Ascending aorta (tissue), 2 donors: ENCODE measurements at regions not wholly inside any gene's neighbourhood (a gene's known extent, or its start where the extent isn't known, plus 50 kb on each side); places are given as distances from the start of the nearest gene placed in this dataset.

Source experiments
- DNase-seq, 2 donors: peaks; one replicate each; pipeline ENCODE4 v3.0.0-alpha.2; 2019; ENCODE audit warnings: low spot score in 2 of 2
- H3K27ac ChIP-seq, 2 donors: fragments of 200-600 bp; sonication (generic); one replicate each; pipeline ENCODE4 v1.5.1; 2016 to 2017; ENCODE audit warnings: mild to moderate bottlenecking in 1 of 2
- H3K27me3 ChIP-seq: fragments of 200-600 bp; sonication (generic); one replicate; pipeline ENCODE4 v1.5.1; 2017
- H3K36me3 ChIP-seq, 2 donors: fragments of 200-600 bp; sonication (generic); one replicate each; pipeline ENCODE4 v1.5.1; 2016
- H3K4me1 ChIP-seq, 2 donors: fragments of 200-600 bp; sonication (generic); one replicate each; pipeline ENCODE4 v1.5.1; 2016 to 2017; ENCODE audit warnings: mild to moderate bottlenecking in 1 of 2
- H3K4me3 ChIP-seq, 2 donors: fragments of 200-600 bp; sonication (generic); one replicate each; pipeline ENCODE4 v1.5.1; 2016 to 2017; ENCODE audit warnings: mild to moderate bottlenecking in 1 of 2
- H3K9me3 ChIP-seq, 2 donors: fragments of 200-600 bp; sonication (generic); one replicate each; pipeline ENCODE4 v1.5.1; 2016
- CTCF ChIP-seq, 3 experiments: fragments of 200-600 bp in 2 of 3; fragments of 450-650 bp in 1 of 3; sonication (generic) in 2 of 3; IDR thresholded peaks; one replicate each; pipeline ENCODE4 v1.5.1; 2016 to 2019; ENCODE audit warnings: antibody characterized with exemption in 3 of 3, mild to moderate bottlenecking in 1 of 3, moderate library complexity in 1 of 3
- intact Hi-C: fragments of 100-400 bp; cut with DNase I; formaldehyde crosslinking; loops from one replicate; pipeline ENCODE4 v1.15.1; 2023

GRCh38 chr10:21246178-21246577 lies 279.3 kb downstream of the SKIDA1 start:
- Histone ChIP-seq H3K4me1 (no peaks in the 10 kb centered on the region), H3K27me3 (no peaks in the 10 kb centered on the region), H3K27ac (no peak overlapping the region), H3K36me3 (no peaks in the 10 kb centered on the region), H3K9me3 (no peaks in the 10 kb centered on the region), H3K4me3 (no peak overlapping the region)
- DNase-seq = no peak
- intact Hi-C loops = no loop called here
- no peak for TF ChIP-seq CTCF (IDR thresholded peaks at IDR 0.05)

GRCh38 chr10:21243748-21244257 lies 281.7 kb downstream of the SKIDA1 start:
- Histone ChIP-seq H3K9me3 (no peaks in the 10 kb centered on the region), H3K4me3 (no peak overlapping the region), H3K27ac (no peak overlapping the region), H3K4me1 (no peaks in the 10 kb centered on the region), H3K36me3 (no peaks in the 10 kb centered on the region), H3K27me3 (no peaks in the 10 kb centered on the region)
- DNase-seq = no peak
- intact Hi-C loops = no loop called here
- TF ChIP-seq CTCF (IDR thresholded peaks at IDR 0.05) = no peak

- Histone ChIP-seq H3K27me3 (no peaks in the 10 kb centered on the region), H3K36me3 (no peaks in the 10 kb centered on the region), H3K27ac (no peak overlapping the region), H3K4me1 (no peaks in the 10 kb centered on the region), H3K4me3 (no peak overlapping the region), H3K9me3 (no peaks in the 10 kb centered on the region)
- intact Hi-C loops = no loop called here
- no peak for DNase-seq
- TF ChIP-seq CTCF (IDR thresholded peaks at IDR 0.05) = no peak
These were observed 282.6 kb downstream of the SKIDA1 start for GRCh38 chr10:21242915-21243314.

GRCh38 chr10:21238717-21239116 lies 286.8 kb downstream of the SKIDA1 start:
- Histone ChIP-seq H3K36me3 (no peaks in the 10 kb centered on the region), H3K4me1 (no peaks in the 10 kb centered on the region), H3K27ac (no peak overlapping the region), H3K4me3 (no peak overlapping the region), H3K9me3 (no peaks in the 10 kb centered on the region), H3K27me3 (no peaks in the 10 kb centered on the region)
- intact Hi-C loops = no loop called here
- DNase-seq = no peak
- TF ChIP-seq CTCF (IDR thresholded peaks at IDR 0.05) = no peak

GRCh38 chr10:21238044-21238443 lies 287.4 kb downstream of the SKIDA1 start:
- no peak for DNase-seq
- no peak overlapping the region for H3K27ac ChIP-seq
- no peaks in the 10 kb centered on the region for H3K4me1 ChIP-seq
- no peaks in the 10 kb centered on the region for H3K36me3 ChIP-seq
- H3K9me3 ChIP-seq = no peaks in the 10 kb centered on the region
- intact Hi-C loops = no loop called here
- H3K4me3 ChIP-seq = no peak overlapping the region
- no peaks in the 10 kb centered on the region for H3K27me3 ChIP-seq
- no peak for TF ChIP-seq CTCF (IDR thresholded peaks at IDR 0.05)

- Histone ChIP-seq H3K4me3 (no peak overlapping the region), H3K27ac (no peak overlapping the region), H3K36me3 (no peaks in the 10 kb centered on the region), H3K9me3 (no peaks in the 10 kb centered on the region), H3K27me3 (no peaks in the 10 kb centered on the region), H3K4me1 (no peaks in the 10 kb centered on the region)
- DNase-seq = no peak
- no peak for TF ChIP-seq CTCF (IDR thresholded peaks at IDR 0.05)
- intact Hi-C loops = no loop called here
These were observed 290.7 kb downstream of the SKIDA1 start for GRCh38 chr10:21234761-21235160.
